Activated CD4-positive, CD25-positive, alpha-beta regulatory T cell treated with anti-CD3 and anti-CD28 coated beads, Interleukin-2, amount 50 U/mL, for 72 hours (primary cell): ENCODE measurements at regions not wholly inside any gene's neighbourhood (a gene's known extent, or its start where the extent isn't known, plus 50 kb on each side); places are given as distances from the start of the nearest gene placed in this dataset.
"Not testable (repeated sequence)": the region's sequence is repeated elsewhere in the genome, so short reads cannot be mapped to it uniquely, and the experiment has no call there.

Source experiments
- DNase-seq: peaks from one replicate; pipeline ENCODE4 v3.0.0; 2021

DNA sequence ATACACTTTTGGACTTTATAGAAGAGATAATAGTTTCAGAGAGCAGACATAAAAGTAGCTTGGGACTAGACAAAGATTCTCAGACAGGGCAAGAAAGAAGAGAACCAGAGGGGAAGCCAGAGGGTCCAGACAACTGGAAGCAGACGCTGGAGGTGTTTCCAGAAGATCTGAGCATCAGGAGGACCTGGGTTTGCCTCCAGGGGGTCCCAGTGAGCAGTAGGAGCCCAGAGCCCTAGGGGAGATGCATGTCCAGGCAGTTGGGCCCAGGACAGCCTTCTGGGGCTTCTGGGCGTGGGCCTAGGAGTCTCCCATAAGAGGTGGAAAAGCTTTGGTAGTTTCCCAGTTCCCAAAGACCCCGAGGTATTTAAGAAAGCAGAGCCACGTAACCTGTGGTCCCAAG, 251.2 kb upstream of the ID2 start:
- DNase-seq = no peak

DNA sequence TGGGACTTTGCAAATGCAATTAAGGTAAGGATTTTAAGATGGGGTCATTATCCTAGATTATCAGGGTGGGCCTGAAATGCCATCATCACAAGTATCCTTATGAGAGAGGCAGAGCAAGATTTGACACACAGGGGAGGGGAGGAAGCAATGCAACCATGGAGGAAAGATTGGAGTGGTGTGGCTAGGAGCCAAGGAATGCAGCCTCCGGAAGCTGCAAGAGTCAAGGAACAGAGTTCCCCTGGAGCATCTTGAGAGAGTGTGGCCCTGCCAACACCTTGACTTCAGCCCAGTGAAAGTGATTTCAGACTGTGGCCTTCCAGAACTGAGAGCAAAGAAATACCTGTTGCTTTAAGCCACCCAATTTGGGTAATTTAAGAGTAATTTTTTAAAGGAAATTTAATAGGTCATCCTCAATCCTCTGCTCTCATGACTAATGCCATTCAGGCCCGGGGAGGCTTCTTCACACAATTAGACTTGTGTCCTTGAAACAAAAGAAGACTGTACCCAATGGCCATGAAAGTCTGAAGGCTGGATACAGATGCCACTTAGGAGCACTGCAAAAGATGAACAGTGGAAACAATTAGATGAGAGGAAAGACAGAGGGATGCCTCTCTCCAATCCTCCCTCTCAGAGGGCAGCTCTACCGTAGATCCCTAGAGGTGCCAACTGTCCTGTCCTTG, 250.3 kb upstream of the ID2 start:
- DNase-seq = no peak

DNA sequence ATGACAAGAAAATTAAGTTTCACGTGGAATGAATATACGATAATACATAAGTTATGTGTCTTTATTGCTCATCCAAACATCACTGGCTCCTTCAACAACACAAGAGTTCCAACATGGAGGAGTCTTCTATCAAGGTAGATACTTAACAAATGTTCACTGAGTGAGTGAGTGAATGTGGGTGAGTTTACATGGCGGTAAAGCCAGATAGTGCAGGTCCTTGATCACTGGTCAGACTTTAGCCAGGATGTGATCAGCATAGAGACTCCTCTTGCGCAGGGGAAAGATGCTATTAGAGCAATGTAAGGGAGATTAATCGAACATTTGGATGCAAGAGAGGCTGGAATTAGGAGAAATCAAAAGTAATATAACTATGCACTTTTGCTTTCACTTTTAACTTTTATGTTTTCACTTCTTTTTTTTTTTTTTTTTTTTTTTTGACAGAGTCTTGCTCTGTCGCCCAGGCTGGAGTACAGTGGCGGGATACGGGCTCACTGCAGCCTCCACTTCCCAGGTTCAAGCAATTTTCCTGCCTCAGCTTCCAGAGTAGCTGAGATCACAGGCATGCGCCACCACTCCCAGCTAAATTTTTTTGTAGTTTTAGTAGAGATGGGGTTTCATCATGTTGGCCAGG, 249.0 kb upstream of the ID2 start:
- no peak for DNase-seq

DNA sequence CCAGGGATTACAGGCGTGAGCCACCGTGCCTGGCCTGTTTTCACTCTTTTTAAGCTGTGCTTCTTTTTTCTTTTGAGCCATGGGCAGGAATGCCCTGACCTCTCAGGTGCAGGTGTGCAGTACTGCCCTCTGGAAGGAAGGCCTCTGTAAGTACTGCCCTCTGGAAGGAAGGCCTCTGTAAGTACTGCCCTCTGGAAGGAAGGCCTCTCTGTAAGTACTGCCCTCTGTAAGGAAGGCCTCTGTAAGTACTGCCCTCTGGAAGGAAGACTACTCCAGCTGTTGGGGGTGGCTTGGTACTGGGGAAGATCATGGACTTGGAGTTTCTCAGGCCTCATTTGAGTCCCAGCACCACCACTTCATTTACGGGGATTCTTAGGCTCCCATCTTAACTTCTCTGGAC, 248.5 kb upstream of the ID2 start:
- DNase-seq = no peak

DNA sequence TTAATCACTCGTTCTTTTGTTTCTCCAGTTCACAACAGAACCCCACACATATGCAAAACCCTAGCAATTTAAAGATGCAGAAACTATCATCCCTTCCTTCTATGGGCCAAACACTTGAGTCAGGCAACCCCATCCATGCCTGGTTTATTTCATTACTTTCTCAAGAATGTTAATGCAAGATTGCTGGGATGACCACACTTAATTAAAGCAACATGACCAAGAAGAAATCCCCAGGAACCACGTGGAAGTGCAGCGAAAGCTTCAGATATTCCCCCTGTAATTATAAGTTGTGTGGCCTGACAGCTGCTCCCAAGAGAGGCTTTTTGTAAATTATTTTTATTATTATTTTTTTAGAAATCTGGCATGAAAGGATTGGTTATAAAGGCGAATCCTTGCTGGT, 246.2 kb upstream of the ID2 start:
- DNase-seq = no peak

DNA sequence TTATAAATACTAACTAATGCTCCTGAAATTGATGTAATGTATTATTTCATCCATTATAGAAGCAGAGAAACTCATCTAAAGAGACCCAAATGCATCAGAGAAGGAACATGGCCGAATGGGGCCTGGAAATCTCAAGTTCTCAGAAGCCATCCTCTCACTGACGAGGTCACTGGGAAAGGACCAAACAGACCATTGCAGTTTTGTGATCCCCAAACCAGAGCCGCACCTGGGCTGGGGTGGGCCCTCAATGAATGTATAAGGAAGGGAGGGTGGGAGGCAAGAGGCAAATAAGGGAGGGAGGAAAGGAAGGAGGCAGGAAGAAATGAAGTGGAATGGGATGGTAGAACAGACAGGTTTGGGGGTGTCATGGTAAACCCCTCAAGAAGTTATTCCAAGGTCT, 245.3 kb upstream of the ID2 start:
- DNase-seq = no peak

DNA sequence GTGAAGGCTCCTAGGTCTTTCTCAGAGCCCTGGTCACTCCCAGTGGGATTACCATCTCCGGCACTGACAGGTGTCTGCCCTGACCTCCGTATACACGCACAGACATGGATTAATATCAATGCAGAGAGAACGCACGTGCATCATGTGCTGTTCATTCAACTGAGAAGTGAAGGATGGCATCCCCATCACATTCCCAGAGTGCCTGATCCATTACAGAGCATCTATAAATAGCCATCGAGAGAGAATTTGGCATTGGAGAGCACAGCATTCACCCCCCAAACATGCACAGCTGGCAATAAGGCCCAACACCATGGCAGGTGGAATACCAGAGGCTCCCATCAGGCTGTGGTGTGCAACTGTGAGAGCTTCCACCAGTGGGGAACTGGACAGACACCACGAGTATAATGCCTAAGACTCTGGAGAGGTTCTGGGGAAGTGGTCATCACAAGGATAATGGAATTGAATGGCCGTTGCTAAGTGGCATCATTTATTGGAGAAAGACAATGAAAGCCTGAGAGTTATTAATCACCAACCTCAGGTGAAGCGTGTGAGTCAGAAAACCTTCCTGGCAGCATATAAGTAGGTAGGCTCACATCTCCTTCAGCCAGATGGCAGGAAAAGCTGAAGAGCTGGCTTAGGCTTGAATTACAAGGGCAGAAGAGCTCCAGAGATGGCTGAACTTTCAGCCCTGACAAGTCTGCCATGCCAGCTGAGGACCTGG, 244.5 kb upstream of the ID2 start:
- no peak for DNase-seq

DNA sequence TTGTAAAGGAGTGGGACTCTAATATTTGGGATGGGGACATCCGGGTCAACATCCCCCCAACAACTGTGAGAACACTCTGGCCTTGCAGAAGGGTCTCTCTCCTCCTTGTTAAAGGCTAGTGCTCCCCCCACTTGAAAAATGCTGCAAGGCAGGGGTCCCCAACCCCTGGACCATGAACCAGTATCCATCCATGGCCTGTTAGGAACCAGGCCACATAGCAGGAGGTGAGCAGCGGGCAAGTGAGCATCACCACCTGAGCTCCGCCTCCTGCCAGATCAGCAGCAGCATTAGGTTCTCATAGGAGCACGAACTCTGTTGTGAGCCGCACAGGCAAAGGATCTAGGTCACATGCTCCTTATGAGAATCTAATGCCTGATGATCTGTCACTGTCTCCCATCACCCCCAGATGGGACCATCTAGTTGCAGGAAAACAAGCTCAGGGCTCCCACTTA, 243.9 kb upstream of the ID2 start:
- DNase-seq = no peak

DNA sequence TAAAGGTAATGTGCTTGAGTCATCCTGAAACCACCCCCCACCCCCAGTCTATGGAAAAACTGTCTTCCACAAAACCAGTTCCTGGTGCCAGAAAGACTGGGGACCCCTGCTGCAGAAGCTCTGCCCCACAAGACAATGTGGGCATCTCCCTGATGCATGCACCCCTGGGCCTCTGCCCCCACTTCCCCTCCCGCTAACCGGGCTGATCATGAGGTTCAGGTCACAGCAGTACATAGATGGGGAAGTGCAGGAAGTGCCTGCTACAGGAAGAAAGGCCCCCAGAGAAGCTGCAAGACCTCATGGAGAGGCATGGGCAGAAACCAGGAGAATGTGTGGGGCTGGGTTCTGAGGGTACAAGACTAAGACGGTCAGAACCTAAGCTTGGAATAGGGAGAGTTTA, 243.4 kb upstream of the ID2 start:
- DNase-seq = no peak

DNA sequence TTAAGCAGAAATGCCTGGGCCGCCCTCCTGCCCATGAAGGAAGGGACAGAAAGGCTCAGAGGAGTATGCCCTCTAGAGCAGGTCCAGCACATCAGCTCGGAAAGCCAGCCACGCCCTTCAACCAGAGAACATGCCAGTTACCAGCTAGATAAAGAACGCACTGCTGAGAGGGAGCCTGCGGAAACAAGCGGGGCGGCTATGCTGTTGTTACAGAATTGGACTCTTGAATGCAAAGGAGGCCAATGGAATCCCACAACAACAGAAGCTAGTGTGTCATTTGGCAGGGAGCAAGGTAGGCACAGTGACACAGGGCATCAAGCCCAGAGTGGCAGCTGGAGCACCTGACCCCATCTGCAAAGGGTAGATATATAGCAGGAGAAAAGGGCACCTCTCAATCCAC, 242.9 kb upstream of the ID2 start:
- DNase-seq = no peak

DNA sequence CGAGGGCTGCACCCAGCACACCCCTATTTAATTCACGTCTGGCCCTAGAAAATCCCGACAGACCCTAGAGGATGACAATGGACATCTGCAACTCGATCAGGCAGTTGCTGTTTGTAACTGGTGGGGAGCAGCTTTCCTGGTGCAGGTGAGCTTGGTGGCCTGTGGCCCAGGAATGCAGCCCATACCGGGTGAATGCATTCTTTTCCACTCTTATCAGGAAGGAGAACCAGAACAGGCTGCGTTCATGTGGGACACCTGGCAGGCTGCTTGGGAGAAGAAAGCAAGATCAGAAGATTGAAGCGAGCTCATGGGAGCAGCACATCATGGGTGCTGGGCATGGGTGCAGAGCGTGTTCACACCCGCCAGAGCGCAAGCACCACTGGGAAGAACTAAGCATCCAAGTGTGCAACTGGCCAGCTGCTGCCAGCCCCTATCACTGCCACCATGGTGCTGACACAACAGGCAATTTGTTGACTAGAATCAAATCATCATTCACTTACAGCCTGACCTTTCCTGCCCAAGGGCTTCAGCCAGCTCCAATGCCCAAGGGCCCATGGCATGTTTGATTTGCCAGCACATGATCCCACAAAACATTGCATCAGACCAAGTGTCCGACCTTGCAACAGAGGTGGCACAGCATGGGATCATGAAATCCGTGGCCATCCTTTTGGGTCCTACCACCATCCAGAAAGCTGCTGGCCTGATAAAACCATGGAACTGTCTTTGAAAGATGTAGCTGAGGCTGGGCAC, 241.7 kb upstream of the ID2 start:
- DNase-seq = no peak

DNA sequence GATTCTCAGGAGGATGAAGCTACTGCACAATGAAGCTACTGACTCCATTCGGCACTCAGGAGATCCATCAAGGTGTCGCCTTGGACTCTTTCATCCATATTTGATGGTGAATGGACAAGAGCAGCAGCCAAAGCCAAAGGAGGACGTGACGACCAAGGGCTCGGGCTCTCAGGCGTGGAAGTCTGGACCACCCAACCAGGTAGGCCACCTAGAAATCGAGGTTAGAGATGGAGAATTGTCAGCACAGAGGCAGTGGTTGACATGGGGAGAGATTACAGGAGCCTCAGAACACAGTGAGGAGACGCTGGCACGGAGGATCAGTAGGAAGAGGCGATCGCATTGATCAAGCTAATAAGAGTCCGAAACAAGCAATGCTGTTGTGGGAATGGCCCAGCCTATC, 240.5 kb upstream of the ID2 start:
- no peak for DNase-seq

DNA sequence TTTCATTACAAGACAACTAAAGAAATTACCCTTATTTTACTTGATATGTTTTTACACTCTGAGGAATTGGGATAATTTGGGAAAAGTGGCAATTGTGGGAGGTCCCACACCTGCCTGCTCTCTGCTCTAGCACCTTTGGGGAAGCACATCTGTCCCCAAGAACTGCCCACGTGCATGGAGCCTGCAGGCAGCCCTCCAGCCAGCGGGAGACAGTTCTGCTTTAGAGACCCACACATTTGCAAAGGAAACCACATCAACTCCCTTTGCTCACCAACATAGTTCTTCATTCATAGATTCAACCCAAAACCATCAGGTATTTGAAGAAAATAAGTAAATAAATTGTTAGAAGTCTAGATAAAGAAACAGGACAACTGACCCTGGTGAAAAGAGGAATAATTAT, 239.9 kb upstream of the ID2 start:
- no peak for DNase-seq

DNA sequence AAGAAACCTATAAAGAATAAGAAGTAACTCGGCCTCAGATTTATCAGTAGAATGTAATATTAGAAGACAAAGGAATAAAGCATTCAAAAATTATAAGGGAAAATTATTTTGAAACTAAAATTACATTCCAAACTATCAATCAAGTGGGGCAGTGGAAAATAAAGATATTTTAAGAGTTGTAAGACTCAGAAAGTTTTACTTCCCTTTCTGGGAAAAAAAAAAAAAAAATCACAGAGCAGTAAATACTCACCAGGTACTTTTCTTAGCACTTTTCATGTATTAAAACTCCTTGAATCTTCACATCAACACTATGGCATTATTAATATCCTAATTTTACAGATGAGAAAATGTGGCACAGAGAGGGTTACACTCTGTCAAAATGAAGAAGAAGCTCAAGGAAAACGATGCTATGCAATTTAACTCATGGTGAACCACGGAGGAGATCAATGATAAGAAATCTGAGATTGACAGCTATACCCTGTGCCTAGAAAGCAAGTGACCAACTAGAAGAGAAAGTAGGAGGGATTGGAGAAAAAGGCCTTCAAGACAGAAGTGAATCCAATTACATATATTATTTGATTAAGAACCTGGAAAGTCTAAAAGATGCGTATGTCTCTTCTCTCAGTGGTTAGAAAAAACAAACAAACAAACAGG, 238.9 kb upstream of the ID2 start:
- DNase-seq = no peak

DNA sequence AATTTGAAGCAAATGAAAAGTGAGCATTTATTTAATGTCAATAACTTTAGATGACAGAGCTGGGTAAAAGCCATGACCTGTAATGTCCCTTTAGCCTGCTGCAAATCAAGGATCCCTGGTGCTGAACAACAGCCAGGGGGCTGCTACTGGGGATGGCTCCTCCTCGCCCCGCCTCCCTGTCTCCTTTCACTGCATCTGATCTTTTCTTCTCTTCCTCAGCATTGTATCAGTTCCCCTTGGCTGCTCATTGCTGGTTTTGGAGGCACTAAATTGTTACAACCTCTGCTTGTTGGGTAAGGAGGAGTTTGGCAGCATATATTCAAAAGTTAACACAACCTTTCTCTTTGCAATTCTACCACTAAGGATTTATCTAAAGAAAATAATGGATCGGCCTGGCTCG, 236.3 kb upstream of the ID2 start:
- no peak for DNase-seq

DNA sequence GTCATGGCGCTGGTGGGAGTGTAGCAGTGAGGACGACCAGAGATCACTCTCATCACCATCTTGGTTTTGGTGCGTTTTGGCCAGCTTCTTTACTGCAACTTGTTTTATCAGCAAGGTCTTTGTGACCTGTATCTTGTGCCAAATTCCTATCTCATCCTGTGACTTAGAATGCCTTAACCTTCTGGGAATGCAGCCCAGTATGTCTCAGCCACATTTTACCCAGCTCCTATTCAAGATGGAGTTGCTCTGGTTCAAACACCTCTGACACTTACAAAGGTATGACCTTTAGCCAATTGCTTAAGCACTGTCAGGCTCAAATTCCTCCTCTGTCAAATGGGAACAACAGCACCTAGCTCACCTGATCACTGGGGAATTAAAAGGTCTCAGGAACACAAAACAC, 235.1 kb upstream of the ID2 start:
- not testable (repeated sequence) for DNase-seq

DNA sequence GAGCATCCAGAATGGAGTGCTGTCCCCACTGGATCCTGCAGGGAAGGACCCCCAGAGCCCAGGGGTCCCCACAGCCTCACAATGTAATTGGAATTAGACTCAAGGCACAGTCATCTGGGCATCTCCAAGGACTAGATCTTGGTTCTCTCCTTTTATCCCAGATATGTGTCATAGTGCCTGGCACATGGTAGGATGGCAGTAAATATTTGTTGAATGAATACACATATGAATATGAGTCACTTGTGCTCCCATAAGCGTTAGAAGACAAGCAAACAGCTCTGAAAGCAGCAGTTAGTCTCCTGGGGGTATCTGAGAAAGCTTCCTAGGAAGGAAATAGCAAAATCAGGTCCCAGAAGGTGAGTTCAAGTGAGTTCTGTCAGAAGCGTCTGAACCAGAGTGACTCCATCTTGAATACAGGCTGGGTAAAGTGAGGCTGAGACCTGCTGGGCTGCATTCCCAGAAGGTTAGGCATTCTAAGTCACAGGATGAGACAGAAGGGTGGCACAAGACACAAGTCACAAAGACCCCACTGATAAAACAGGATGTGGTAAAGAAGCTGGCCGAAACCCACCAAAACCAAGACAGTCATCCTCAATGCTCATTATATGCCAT, 234.1 kb upstream of the ID2 start:
- DNase-seq = no peak

DNA sequence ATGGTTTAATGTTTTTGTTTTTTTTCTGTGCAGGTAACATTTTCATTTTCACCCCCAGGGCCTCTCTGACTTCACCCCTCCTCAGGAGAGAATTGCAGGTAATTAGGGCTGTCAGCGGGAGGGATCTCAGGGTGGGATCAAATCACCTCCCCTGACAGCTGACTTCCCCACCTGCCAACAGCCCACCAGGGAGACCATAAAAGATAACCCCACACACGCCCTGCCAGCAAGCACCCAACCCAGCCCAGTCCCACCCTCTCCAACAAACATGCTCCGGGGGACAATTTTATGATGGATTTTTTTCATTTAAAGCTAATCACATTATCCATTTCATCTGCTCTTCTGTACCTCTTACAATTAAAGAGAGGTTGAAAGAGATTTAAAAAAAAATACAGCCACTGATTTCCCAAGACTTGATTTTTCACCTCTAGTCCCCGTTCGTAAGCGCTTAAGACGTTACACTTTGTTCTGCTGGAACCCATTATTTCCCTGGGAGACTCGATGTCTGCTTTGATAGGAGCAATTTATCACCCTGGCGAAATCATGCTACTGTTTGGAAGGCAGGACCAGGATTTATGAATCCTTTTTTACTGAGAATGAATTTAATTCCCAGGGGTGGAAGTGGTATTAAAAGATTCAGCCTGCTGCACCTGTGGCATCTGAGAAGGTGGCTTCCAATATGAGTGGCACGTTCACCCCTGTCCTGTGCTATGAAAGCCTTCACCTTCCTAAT, 232.9 kb upstream of the ID2 start:
- no peak for DNase-seq

DNA sequence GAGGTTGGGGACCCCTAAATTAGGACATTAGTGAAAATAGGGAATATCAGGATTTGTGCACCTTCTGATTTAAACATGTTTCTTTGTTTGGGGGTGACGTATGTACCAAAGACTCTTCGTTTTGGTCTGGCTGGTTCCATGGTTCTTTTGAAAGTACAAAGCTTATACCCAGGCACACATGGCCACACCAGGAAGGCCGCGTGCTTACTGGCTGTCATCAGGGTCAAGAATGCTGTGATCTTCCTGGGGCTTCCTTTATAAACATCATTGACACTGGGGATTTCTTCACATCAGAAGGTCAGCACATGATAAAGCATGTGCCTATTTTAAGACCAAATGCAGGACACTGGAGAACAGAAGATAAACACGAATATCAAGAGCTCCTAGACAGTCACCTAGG, 230.6 kb upstream of the ID2 start:
- DNase-seq = no peak

DNA sequence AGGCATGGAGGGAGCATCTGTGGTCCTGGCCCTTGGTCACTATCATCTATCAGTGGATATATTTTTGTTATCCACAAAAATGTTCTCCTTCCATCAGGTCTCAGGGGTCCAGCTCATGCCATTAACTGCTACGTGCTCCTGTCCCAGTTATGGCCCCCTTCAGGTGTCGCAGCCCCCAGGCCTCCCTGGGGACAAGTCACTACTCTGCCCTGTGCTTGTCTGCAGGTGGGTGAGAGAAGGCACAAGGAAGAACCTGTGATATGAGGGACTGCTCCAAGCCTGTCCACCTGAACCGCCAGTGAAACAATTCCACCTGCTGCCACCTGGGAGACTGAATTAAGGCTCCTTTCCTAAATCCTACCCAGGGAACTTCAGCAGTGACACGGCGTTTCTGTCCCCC, 229.6 kb upstream of the ID2 start:
- DNase-seq = no peak

DNA sequence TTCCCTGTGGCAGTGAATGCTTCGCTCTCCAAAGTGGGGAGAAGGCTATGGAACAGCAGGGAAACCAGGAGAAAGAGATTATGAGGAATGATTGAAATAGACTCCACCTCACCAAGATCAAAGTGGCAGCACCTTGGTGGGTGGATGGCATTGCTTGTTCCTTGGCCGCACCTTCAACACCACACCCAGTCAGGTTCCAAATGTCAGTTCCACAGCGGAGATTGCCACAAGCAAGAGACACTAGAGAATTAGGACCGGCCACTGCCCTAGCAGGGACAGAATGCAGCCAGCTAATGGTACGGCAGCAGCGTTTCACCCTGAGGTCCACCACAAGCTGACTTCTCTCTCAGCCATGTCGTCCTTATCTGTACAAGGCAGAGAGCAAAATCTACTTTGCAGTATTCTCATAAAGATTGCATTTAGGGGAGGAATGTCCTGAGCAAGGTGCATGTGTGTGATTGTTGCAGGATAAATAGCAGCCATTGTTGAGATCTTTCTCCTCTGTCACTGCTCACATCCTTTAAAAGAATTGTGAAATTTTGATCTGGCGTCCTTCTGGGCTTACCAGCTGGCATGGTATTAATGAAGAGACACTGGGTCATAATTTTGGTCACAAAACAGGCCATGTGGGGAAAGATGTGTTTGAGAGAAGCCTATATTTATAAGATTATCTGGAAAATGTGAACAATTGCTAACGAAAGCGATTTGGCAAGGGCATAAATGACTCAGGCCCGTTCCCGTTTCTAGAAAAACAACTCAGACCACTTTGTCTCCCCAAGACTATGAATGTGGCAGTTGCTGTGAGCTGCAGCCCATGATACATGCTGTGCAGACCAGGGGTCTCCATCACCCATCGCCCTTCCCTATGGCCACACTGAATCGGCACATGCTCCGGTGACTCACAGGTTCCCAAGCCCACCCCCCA, 228.6 kb upstream of the ID2 start:
- no peak for DNase-seq
